HepG2 (cell line): ENCODE measurements at regions not wholly inside any gene's neighbourhood (a gene's known extent, or its start where the extent isn't known, plus 50 kb on each side); places are given as distances from the start of the nearest gene placed in this dataset.

Source experiments
- ATAC-seq: fragments of 200-7000 bp; cut with Tn5 transposase; 3 replicates; pipeline ENCODE4 v1.9.1; 2020; ENCODE audit warnings: mild to moderate bottlenecking, moderate library complexity
- BruUV-seq: library from RNA; stranded (reverse); fragments of 400-500 nt; replicated peaks from 2 replicates; lab custom pipeline; 2021; lab: Mats Ljungman, UMichigan
- CTCF ChIA-PET: fragments of 300-600 bp; formaldehyde crosslinking; extraction: SDS; loops from one replicate; lab custom pipeline; 2021; ENCODE audit warnings: low total read pairs, inconsistent platforms, low intra/inter-chr PET ratio; lab: Yijun Ruan, JAX
- POLR2A ChIA-PET: fragments of 350-600 bp; sonication (Branson Sonifier 250); formaldehyde crosslinking; loops from one replicate; lab custom pipeline; 2020; ENCODE audit warnings: antibody characterized with exemption, inconsistent platforms; lab: Yijun Ruan, JAX
- DNase-seq: peaks from one replicate; pipeline ENCODE4 v3.0.0-alpha.2; 2015; ENCODE audit warnings: low spot score
- FAIRE-seq: peaks from 3 replicates; lab custom pipeline; 2011; peaks lifted over from hg19 to GRCh38; lab: Jason Lieb, UNC
- H2AFZ ChIP-seq: one replicate; pipeline ENCODE4 v1.6.1; 2011; ENCODE audit warnings: low read length, inconsistent platforms
- H3K27ac ChIP-seq: fragments of 300-600 bp; 3 replicates; pipeline ENCODE4 v1.8.0; 2011; ENCODE audit warnings: mixed run types, mild to moderate bottlenecking, mixed read lengths, low read length, inconsistent platforms; ENCODE audit not compliant: insufficient read depth; ENCODE audit errors: extremely low read length
- H3K27me3 ChIP-seq, 2 experiments: fragments of 200-600 bp in 1 of 2; 2 replicates in 1 of 2; 3 replicates in 1 of 2; pipeline versions ENCODE4 v1.6.0 to v1.8.0; 2011; ENCODE audit warnings: low read length in 2 of 2, mild to moderate bottlenecking in 2 of 2, moderate library complexity in 2 of 2, inconsistent platforms in 1 of 2; ENCODE audit not compliant: insufficient read depth in 2 of 2, control insufficient read depth in 1 of 2
- H3K36me3 ChIP-seq, 2 experiments: fragments of 200-600 bp in 1 of 2; replicated peaks in 1 of 2; 2 replicates in 1 of 2; 3 replicates in 1 of 2; pipeline versions ENCODE4 v1.5.1 to v1.8.0; 2011; ENCODE audit warnings: low read length in 2 of 2, inconsistent platforms in 1 of 2; ENCODE audit not compliant: insufficient read depth in 2 of 2, control insufficient read depth in 1 of 2
- H3K4me1 ChIP-seq: 2 replicates; pipeline ENCODE4 v1.5.1; 2012; ENCODE audit warnings: low read length, inconsistent platforms; ENCODE audit not compliant: insufficient read depth
- H3K4me2 ChIP-seq: 2 replicates; pipeline ENCODE4 v1.6.0; 2011; ENCODE audit warnings: low read depth, low read length, inconsistent platforms
- H3K4me3 ChIP-seq, 3 experiments: fragments of 200-600 bp in 1 of 3; sonication (generic), shearing (Covaris generic) in 1 of 3; replicated peaks in 1 of 3; 2 replicates each; pipeline ENCODE4 v1.5.1; 2011 to 2016; ENCODE audit warnings: low read length in 3 of 3, inconsistent platforms in 2 of 3, low read depth in 2 of 3, mild to moderate bottlenecking in 2 of 3, control low read depth in 1 of 3, mixed read lengths in 1 of 3; ENCODE audit not compliant: insufficient read depth in 1 of 3
- H3K79me2 ChIP-seq: one replicate; pipeline ENCODE4 v1.6.1; 2011; ENCODE audit warnings: low read length, inconsistent platforms; ENCODE audit not compliant: insufficient read depth
- H3K9ac ChIP-seq: 2 replicates; pipeline ENCODE4 v1.6.0; 2011; ENCODE audit warnings: mild to moderate bottlenecking, low read depth, low read length, inconsistent platforms; ENCODE audit not compliant: insufficient read depth
- H3K9me3 ChIP-seq: 2 replicates; pipeline ENCODE4 v1.5.1; 2012; ENCODE audit warnings: mild to moderate bottlenecking, low read length
- H4K20me1 ChIP-seq: 2 replicates; pipeline ENCODE4 v1.6.0; 2011; ENCODE audit warnings: inconsistent platforms, mild to moderate bottlenecking, low read length, moderate library complexity; ENCODE audit not compliant: insufficient read depth
- JDP2 ChIP-seq: sonication (generic); formaldehyde crosslinking; IDR thresholded peaks from 2 replicates; pipeline ENCODE4 v1.8.1; 2022; ENCODE audit warnings: missing genetic modification reagents, borderline replicate concordance
- MAFG ChIP-seq: sonication (generic); formaldehyde crosslinking; IDR thresholded peaks from 2 replicates; pipeline ENCODE4 v1.5.1; 2020; ENCODE audit warnings: mild to moderate bottlenecking, missing genetic modification reagents
- MIXL1 ChIP-seq: IDR thresholded peaks from 2 replicates; pipeline ENCODE4 v1.6.1; 2016
- MTA3 ChIP-seq: sonication (generic); formaldehyde crosslinking; IDR thresholded peaks from 2 replicates; pipeline ENCODE4 v1.4.0; 2020; ENCODE audit warnings: missing genetic modification reagents
- NR1H2 ChIP-seq: sonication (generic); formaldehyde crosslinking; IDR thresholded peaks from 2 replicates; pipeline ENCODE4 v1.8.1; 2022; ENCODE audit warnings: low read depth, missing genetic modification reagents, borderline replicate concordance
- PHF20 ChIP-seq: sonication (generic); formaldehyde crosslinking; IDR thresholded peaks from 2 replicates; pipeline ENCODE4 v1.5.0; 2020; ENCODE audit warnings: mild to moderate bottlenecking, missing genetic modification reagents
- RARG ChIP-seq: sonication (generic); formaldehyde crosslinking; IDR thresholded peaks from 2 replicates; pipeline ENCODE4 v1.4.0; 2020; ENCODE audit warnings: low read depth, mild to moderate bottlenecking, missing genetic modification reagents
- U2AF1 ChIP-seq: fragments of 200-400 bp; formaldehyde crosslinking; optimal IDR thresholded peaks from 2 replicates; pipeline ENCODE3; 2017; ENCODE audit warnings: mild to moderate bottlenecking, low read depth, low read length
- ZNF333 ChIP-seq: sonication (generic); formaldehyde crosslinking; IDR thresholded peaks from 2 replicates; pipeline ENCODE4 v1.4.0; 2020; ENCODE audit warnings: mild to moderate bottlenecking, missing genetic modification reagents, borderline replicate concordance
- ZNF550 ChIP-seq: sonication (generic); formaldehyde crosslinking; IDR thresholded peaks from 2 replicates; pipeline ENCODE4 v1.4.0; 2020; ENCODE audit warnings: mild to moderate bottlenecking, missing genetic modification reagents, borderline replicate concordance
- WGBS: methylation state at CpG from one replicate; pipeline ENCODE4 v1.1.6; 2017; ENCODE audit warnings: low lambda C conversion rate; 5-methylcytosine and 5-hydroxymethylcytosine counted together
- in situ Hi-C: cut with HindIII; loops from 2 replicates; pipeline ENCODE4 v1.10.0; 2017; ENCODE audit warnings: low pct_unique_long_range_greater_than_20kb; ENCODE audit not compliant: extremely low pct_ligation_motif_present
- intact Hi-C: fragments of 100-400 bp; cut with micrococcal nuclease; formaldehyde crosslinking; loops from one replicate; pipeline ENCODE4 v1.10.0; 2022; ENCODE audit not compliant: unreplicated experiment
- TF ChIP-seq, protein P1 (sequence below): sonication (generic); formaldehyde crosslinking; IDR thresholded peaks from 2 replicates; pipeline ENCODE4 v1.5.1; 2020; ENCODE audit warnings: mild to moderate bottlenecking, missing genetic modification reagents, moderate library complexity
- TF ChIP-seq, protein P2 (sequence below): sonication (generic); formaldehyde crosslinking; conservative IDR thresholded peaks from 2 replicates; pipeline ENCODE4 v1.4.0; 2020; ENCODE audit warnings: missing genetic modification reagents
- TF ChIP-seq, protein P3 (sequence below): sonication (generic); formaldehyde crosslinking; IDR thresholded peaks from 2 replicates; pipeline ENCODE4 v1.8.0; 2022; ENCODE audit warnings: mild to moderate bottlenecking, missing genetic modification reagents

DNA sequence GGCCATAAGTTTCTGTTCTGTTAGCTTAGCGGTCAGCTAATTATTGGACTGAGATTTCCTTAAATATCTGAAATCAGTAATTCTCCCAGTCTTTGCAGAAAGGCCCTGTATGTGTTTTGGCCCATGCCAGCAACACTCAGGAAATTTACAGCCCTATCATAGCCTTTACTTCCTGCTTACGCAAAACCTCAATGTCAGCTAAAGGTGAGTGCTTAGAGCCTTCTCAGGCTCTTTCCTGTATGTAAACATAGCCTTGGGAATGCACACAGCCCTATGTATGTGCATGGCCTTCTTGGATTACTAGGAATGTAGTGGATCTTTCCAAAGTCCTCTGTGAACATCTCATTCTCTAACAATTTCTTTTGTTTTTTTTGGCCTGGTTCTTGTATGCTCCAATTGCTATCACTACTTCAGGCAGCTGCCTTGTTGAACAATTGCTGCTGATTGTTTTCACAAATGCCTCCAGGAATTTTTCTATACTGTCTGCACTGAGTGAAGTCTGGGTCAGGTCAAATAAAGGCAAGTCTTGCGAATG is 200.0 kb downstream of the PPP1R2C start:
- H3K36me3 ChIP-seq: no peaks in the 10 kb centered on the region
- intact Hi-C loops (no loop called here), in situ Hi-C loops (no loop called here)
- no peak overlapping the region for H3K4me3 ChIP-seq
- H2AFZ ChIP-seq: no peak overlapping the region
- H3K79me2 ChIP-seq: no peaks in the 10 kb centered on the region
- no peaks in the 10 kb centered on the region for H3K4me1 ChIP-seq
- no peak overlapping the region for H3K9ac ChIP-seq
- CTCF ChIA-PET: no interaction called here
- DNase-seq (no peak), FAIRE-seq (no peak)
- no peak overlapping the region for H3K4me2 ChIP-seq
- H3K9me3 ChIP-seq: no peaks in the 10 kb centered on the region
- BruUV-seq: no TSS peak
- POLR2A ChIA-PET: no interaction called here
- 24% methylated on average over 3 of the region's 3 CpGs for WGBS
- H3K27ac ChIP-seq: no peak overlapping the region
- no peaks in the 10 kb centered on the region for H4K20me1 ChIP-seq
- TF ChIP-seq JDP2 (CRISPR knock-in tag) (no peak), U2AF1 (no peak), ZNF333 (CRISPR knock-in tag) (no peak), PHF20 (CRISPR knock-in tag) (no peak), NR1H2 (CRISPR knock-in tag) (no peak), MTA3 (CRISPR knock-in tag) (no peak), RARG (CRISPR knock-in tag) (no peak), MAFG (CRISPR knock-in tag) (no peak), MIXL1 (CRISPR knock-in tag) (no peak), ZNF550 (no peak)
- TF ChIP-seq, protein P1, sequence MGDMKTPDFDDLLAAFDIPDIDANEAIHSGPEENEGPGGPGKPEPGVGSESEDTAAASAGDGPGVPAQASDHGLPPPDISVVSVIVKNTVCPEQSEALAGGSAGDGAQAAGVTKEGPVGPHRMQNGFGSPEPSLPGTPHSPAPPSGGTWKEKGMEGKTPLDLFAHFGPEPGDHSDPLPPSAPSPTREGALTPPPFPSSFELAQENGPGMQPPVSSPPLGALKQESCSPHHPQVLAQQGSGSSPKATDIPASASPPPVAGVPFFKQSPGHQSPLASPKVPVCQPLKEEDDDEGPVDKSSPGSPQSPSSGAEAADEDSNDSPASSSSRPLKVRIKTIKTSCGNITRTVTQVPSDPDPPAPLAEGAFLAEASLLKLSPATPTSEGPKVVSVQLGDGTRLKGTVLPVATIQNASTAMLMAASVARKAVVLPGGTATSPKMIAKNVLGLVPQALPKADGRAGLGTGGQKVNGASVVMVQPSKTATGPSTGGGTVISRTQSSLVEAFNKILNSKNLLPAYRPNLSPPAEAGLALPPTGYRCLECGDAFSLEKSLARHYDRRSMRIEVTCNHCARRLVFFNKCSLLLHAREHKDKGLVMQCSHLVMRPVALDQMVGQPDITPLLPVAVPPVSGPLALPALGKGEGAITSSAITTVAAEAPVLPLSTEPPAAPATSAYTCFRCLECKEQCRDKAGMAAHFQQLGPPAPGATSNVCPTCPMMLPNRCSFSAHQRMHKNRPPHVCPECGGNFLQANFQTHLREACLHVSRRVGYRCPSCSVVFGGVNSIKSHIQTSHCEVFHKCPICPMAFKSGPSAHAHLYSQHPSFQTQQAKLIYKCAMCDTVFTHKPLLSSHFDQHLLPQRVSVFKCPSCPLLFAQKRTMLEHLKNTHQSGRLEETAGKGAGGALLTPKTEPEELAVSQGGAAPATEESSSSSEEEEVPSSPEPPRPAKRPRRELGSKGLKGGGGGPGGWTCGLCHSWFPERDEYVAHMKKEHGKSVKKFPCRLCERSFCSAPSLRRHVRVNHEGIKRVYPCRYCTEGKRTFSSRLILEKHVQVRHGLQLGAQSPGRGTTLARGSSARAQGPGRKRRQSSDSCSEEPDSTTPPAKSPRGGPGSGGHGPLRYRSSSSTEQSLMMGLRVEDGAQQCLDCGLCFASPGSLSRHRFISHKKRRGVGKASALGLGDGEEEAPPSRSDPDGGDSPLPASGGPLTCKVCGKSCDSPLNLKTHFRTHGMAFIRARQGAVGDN (CRISPR knock-in tag): no peak
- TF ChIP-seq, protein P2, sequence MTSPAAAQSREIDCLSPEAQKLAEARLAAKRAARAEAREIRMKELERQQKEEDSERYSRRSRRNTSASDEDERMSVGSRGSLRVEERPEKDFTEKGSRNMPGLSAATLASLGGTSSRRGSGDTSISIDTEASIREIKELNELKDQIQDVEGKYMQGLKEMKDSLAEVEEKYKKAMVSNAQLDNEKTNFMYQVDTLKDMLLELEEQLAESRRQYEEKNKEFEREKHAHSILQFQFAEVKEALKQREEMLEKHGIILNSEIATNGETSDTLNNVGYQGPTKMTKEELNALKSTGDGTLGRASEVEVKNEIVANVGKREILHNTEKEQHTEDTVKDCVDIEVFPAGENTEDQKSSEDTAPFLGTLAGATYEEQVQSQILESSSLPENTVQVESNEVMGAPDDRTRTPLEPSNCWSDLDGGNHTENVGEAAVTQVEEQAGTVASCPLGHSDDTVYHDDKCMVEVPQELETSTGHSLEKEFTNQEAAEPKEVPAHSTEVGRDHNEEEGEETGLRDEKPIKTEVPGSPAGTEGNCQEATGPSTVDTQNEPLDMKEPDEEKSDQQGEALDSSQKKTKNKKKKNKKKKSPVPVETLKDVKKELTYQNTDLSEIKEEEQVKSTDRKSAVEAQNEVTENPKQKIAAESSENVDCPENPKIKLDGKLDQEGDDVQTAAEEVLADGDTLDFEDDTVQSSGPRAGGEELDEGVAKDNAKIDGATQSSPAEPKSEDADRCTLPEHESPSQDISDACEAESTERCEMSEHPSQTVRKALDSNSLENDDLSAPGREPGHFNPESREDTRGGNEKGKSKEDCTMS: no peak
- TF ChIP-seq, protein P3, sequence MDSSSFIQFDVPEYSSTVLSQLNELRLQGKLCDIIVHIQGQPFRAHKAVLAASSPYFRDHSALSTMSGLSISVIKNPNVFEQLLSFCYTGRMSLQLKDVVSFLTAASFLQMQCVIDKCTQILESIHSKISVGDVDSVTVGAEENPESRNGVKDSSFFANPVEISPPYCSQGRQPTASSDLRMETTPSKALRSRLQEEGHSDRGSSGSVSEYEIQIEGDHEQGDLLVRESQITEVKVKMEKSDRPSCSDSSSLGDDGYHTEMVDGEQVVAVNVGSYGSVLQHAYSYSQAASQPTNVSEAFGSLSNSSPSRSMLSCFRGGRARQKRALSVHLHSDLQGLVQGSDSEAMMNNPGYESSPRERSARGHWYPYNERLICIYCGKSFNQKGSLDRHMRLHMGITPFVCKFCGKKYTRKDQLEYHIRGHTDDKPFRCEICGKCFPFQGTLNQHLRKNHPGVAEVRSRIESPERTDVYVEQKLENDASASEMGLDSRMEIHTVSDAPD: no peak
- TF ChIP-seq, all 625 proteins: peak for 0
- no peaks in the 10 kb centered on the region for H3K27me3 ChIP-seq
- no peak for ATAC-seq
